HCT116 (cell line): ENCODE measurements at regions not wholly inside any gene's neighbourhood (a gene's known extent, or its start where the extent isn't known, plus 50 kb on each side); places are given as distances from the start of the nearest gene placed in this dataset.
"Not testable (repeated sequence)": the region's sequence is repeated elsewhere in the genome, so short reads cannot be mapped to it uniquely, and the experiment has no call there.

Source experiments
- ATAC-seq: fragments of 200-7000 bp; cut with Tn5 transposase; 2 replicates; pipeline ENCODE4 v1.9.1; 2020; ENCODE audit warnings: mild to moderate bottlenecking, moderate library complexity
- BruUV-seq: library from RNA; stranded (reverse); fragments of 400-500 nt; replicated peaks from 2 replicates; lab custom pipeline; 2021; lab: Mats Ljungman, UMichigan
- CTCF ChIA-PET: fragments of 300-600 bp; sonication (Branson Sonifier 250); formaldehyde crosslinking; loops from one replicate; lab custom pipeline; 2021; ENCODE audit warnings: antibody characterized with exemption; lab: Charles Lee
- POLR2A ChIA-PET: fragments of 300-600, 350-600 bp; sonication (Branson Sonifier 250); formaldehyde crosslinking; loops from one replicate; lab custom pipeline; 2021; ENCODE audit warnings: antibody characterized with exemption; lab: Charles Lee
- RAD21 ChIA-PET, 2 experiments: fragments of 300-600 bp; sonication (Branson Sonifier 250); formaldehyde crosslinking; loops; one replicate each; lab custom pipeline; 2023; ENCODE audit warnings: low total read pairs in 2 of 2; ENCODE audit not compliant: uncharacterized antibody in 2 of 2, unreplicated experiment in 2 of 2, low non-redundant PET in 1 of 2; lab: Charles Lee
- DNase-seq: peaks from one replicate; pipeline ENCODE4 v3.0.0-alpha.2; 2010; ENCODE audit warnings: low read depth, low spot score
- H2AFZ ChIP-seq: fragments of 200-600 bp; shearing (Covaris generic), sonication (generic); 2 replicates; pipeline ENCODE4 v1.6.1; 2017; ENCODE audit warnings: low read depth, mixed run types, mixed read lengths, antibody characterized with exemption, low read length; ENCODE audit not compliant: poor library complexity, severe bottlenecking
- H3K27ac ChIP-seq: 2 replicates; pipeline ENCODE4 v1.5.1; 2012; ENCODE audit warnings: low read depth, low read length
- H3K27me3 ChIP-seq: fragments of 200-600 bp; sonication (generic); 2 replicates; pipeline ENCODE4 v1.6.1; 2016; ENCODE audit warnings: mixed run types, low read length, mixed read lengths; ENCODE audit not compliant: insufficient read depth
- H3K36me3 ChIP-seq, 2 experiments: fragments of 200-500 bp in 1 of 2; fragments of 200-600 bp in 1 of 2; sonication (Bioruptor generic) in 1 of 2; sonication (generic) in 1 of 2; 2 replicates each; pipeline versions ENCODE4 v1.5.1 to v1.6.1; 2014 to 2016; ENCODE audit warnings: low read length in 2 of 2, inconsistent platforms in 1 of 2, mixed read lengths in 1 of 2, mixed run types in 1 of 2; ENCODE audit not compliant: insufficient read depth in 2 of 2, control insufficient read depth in 1 of 2
- H3K4me1 ChIP-seq, 2 experiments: fragments of 200-600 bp in 1 of 2; sonication (generic) in 1 of 2; 2 replicates each; pipeline versions ENCODE4 v1.5.1 to v1.6.1; 2012 to 2017; ENCODE audit warnings: low read length in 2 of 2, inconsistent platforms in 1 of 2, mild to moderate bottlenecking in 1 of 2, mixed read lengths in 1 of 2, mixed run types in 1 of 2, moderate library complexity in 1 of 2; ENCODE audit not compliant: insufficient read depth in 2 of 2, control insufficient read depth in 1 of 2
- H3K4me2 ChIP-seq: fragments of 200-600 bp; sonication (generic); 2 replicates; pipeline ENCODE4 v1.6.1; 2017; ENCODE audit warnings: mixed run types, low read length, mixed read lengths
- H3K4me3 ChIP-seq, 2 experiments: fragments of 200-600 bp in 1 of 2; sonication (generic) in 1 of 2; replicated peaks in 1 of 2; 2 replicates each; pipeline ENCODE4 v1.5.1; 2011 to 2016; ENCODE audit warnings: low read length in 2 of 2, control low read depth in 1 of 2, low read depth in 1 of 2, mild to moderate bottlenecking in 1 of 2, mixed read lengths in 1 of 2, mixed run types in 1 of 2
- H3K79me2 ChIP-seq: fragments of 200-600 bp; sonication (generic); 2 replicates; pipeline ENCODE4 v1.6.1; 2017; ENCODE audit warnings: mild to moderate bottlenecking, mixed run types, low read length, moderate library complexity, mixed read lengths; ENCODE audit not compliant: insufficient read depth
- H3K9ac ChIP-seq: fragments of 200-600 bp; sonication (generic); 2 replicates; pipeline ENCODE4 v1.6.1; 2016; ENCODE audit warnings: low read length, mixed read lengths
- H3K9me2 ChIP-seq: fragments of 200-600 bp; sonication (generic), shearing (Covaris generic); 2 replicates; pipeline ENCODE4 v1.6.1; 2017; ENCODE audit warnings: mixed run types, mild to moderate bottlenecking, moderate library complexity; ENCODE audit not compliant: insufficient read depth
- H3K9me3 ChIP-seq, 2 experiments: fragments of 200-500 bp in 1 of 2; fragments of 200-600 bp in 1 of 2; sonication (Bioruptor generic) in 1 of 2; sonication (generic) in 1 of 2; 2 replicates each; pipeline ENCODE4 v1.6.1; 2014 to 2017; ENCODE audit warnings: low read length in 2 of 2, mixed read lengths in 2 of 2, inconsistent platforms in 1 of 2, low read depth in 1 of 2, mild to moderate bottlenecking in 1 of 2, mixed run types in 1 of 2, moderate library complexity in 1 of 2; ENCODE audit not compliant: control insufficient read depth in 1 of 2, insufficient read depth in 1 of 2
- H4K20me1 ChIP-seq: fragments of 200-600 bp; sonication (generic), shearing (Covaris generic); 2 replicates; pipeline ENCODE4 v1.6.1; 2017; ENCODE audit warnings: mixed run types, mild to moderate bottlenecking, moderate library complexity; ENCODE audit not compliant: insufficient read depth
- EGR1 ChIP-seq: IDR thresholded peaks from 2 replicates; pipeline ENCODE4 v1.6.1; 2012; ENCODE audit warnings: low read depth
- ELF1 ChIP-seq: IDR thresholded peaks from 2 replicates; pipeline ENCODE4 v1.6.1; 2012; ENCODE audit warnings: low read depth, borderline replicate concordance
- EZH2 ChIP-seq: fragments of 200-600 bp; sonication (generic); IDR thresholded peaks from 2 replicates; pipeline ENCODE4 v1.6.1; 2017; ENCODE audit warnings: antibody characterized with exemption, mixed run types
- JUND ChIP-seq: IDR thresholded peaks from 2 replicates; pipeline ENCODE4 v1.6.1; 2012
- POLR2AphosphoS5 ChIP-seq: IDR thresholded peaks from 2 replicates; pipeline ENCODE4 v1.6.1; 2011; ENCODE audit warnings: mild to moderate bottlenecking, low read depth, low read length, moderate library complexity
- RAD21 ChIP-seq: IDR thresholded peaks from 2 replicates; pipeline ENCODE4 v1.6.1; 2012; ENCODE audit warnings: low read depth, mild to moderate bottlenecking
- REST ChIP-seq: IDR thresholded peaks from 2 replicates; pipeline ENCODE4 v1.6.1; 2012; ENCODE audit warnings: low read depth
- intact Hi-C: fragments of 100-400 bp; cut with micrococcal nuclease; formaldehyde crosslinking; loops from 2 replicates; pipeline ENCODE4 v1.10.0; 2022
- TF ChIP-seq, protein P1 (sequence below), 3 experiments: fragments of 200-600 bp in 1 of 3; sonication (generic) in 1 of 3; IDR thresholded peaks in 2 of 3; conservative IDR thresholded peaks in 1 of 3; 2 replicates each; pipeline ENCODE4 v1.5.1; 2012 to 2017; ENCODE audit warnings: low read depth in 2 of 3, low read length in 2 of 3, antibody characterized with exemption in 1 of 3, borderline replicate concordance in 1 of 3, control low read depth in 1 of 3, mild to moderate bottlenecking in 1 of 3, mixed read lengths in 1 of 3, mixed run types in 1 of 3, moderate library complexity in 1 of 3; ENCODE audit not compliant: insufficient read depth in 1 of 3

DNA sequence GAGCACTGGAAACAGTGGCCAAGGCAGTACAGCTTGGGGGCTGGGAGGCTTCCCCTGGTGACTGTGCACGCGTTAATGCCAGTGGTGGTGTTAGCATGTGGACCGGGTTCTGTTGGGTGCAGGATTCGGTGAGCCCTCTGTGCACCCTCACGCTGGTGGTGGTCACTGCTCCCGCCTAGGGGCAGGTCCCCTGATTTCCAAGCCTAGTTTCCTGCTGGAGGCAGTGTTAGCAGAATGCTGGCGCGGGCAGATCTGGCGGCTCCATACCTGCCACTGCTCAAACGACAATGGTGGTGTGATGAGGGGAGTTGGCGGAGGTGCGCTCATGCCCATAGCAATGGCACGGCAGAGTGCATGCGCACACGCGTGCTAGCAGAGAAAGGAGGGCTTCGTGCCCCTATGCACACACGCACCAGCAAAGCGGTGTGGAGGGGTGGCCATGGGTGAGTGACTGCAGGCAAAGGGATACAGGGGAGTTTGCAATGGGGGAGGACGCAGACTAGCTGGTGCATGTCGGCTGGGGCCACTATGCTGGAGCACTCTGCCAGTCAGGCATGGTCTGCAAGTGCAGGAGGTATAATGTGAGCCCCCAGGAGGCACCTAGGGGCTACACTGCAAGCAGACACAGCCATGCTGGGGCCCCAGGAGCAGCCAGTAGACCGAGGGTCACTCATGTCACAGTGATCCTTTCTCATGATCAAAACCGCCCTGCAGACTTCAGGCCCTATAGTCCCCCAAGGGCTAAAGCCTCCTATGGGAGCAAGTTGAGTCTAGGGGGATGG is 93.0 kb downstream of the MAGEE1 start:
- no peaks in the 10 kb centered on the region for H3K79me2 ChIP-seq
- no TSS peak for BruUV-seq
- no peaks in the 10 kb centered on the region for H3K27me3 ChIP-seq
- intact Hi-C loops, result no loop called here
- H3K4me3 ChIP-seq, result no peak overlapping the region
- no peaks in the 10 kb centered on the region for H4K20me1 ChIP-seq
- no peaks in the 10 kb centered on the region for H3K9me3 ChIP-seq
- no peaks in the 10 kb centered on the region for H3K9me2 ChIP-seq
- ChIA-PET CTCF (no interaction called here), POLR2A (no interaction called here), RAD21 (no interaction called here)
- H2AFZ ChIP-seq, result no peak overlapping the region
- no peaks in the 10 kb centered on the region for H3K36me3 ChIP-seq
- no peaks in the 10 kb centered on the region for H3K4me1 ChIP-seq
- TF ChIP-seq JUND (no peak), RAD21 (no peak), POLR2AphosphoS5 (no peak), REST (no peak), ELF1 (no peak), EGR1 (no peak), EZH2 (no peak)
- TF ChIP-seq, protein P1, sequence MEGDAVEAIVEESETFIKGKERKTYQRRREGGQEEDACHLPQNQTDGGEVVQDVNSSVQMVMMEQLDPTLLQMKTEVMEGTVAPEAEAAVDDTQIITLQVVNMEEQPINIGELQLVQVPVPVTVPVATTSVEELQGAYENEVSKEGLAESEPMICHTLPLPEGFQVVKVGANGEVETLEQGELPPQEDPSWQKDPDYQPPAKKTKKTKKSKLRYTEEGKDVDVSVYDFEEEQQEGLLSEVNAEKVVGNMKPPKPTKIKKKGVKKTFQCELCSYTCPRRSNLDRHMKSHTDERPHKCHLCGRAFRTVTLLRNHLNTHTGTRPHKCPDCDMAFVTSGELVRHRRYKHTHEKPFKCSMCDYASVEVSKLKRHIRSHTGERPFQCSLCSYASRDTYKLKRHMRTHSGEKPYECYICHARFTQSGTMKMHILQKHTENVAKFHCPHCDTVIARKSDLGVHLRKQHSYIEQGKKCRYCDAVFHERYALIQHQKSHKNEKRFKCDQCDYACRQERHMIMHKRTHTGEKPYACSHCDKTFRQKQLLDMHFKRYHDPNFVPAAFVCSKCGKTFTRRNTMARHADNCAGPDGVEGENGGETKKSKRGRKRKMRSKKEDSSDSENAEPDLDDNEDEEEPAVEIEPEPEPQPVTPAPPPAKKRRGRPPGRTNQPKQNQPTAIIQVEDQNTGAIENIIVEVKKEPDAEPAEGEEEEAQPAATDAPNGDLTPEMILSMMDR (IDR thresholded peaks at IDR 0.05 in 2 of 3, conservative IDR thresholded peaks at IDR 0.05 in 1 of 3; ENCODE audit: borderline replicate concordance in 1 of 3, insufficient read depth in 1 of 3, low read depth in 2 of 3, low read length in 2 of 3), result no peak
- H3K4me2 ChIP-seq, result no peak overlapping the region
- no peak overlapping the region for H3K9ac ChIP-seq
- H3K27ac ChIP-seq, result no peak overlapping the region
- DNase-seq, result no peak
- no peak for ATAC-seq

DNA sequence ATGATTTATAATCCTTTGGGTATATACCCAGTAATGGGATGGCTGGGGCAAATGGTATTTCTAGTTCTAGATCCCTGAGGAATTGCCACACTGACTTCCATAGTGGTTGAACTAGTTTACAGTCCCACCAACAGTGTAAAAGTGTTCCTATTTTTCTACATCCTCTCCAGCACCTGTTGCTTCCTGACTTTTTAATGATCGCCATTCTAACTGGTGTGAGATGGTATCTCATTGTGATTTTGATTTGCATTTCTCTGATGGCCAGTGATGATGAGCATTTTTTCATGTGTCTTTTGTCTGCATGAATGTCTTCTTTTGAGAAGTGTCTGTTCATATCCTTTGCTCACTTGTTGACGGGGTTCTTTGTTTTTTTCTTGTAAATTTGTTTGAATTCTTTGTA is 108.2 kb downstream of the MAGEE1 start:
- H3K9ac ChIP-seq, H4K20me1 ChIP-seq, H3K9me2 ChIP-seq, H3K36me3 ChIP-seq, intact Hi-C loops, H3K4me3 ChIP-seq, H3K9me3 ChIP-seq, CTCF ChIA-PET, H3K27ac ChIP-seq, H3K79me2 ChIP-seq, RAD21 ChIA-PET, POLR2A ChIA-PET, H3K4me2 ChIP-seq, H2AFZ ChIP-seq, H3K4me1 ChIP-seq, BruUV-seq, ATAC-seq, DNase-seq, H3K27me3 ChIP-seq: not testable (repeated sequence)
